ENCODE measurements at regions not wholly inside any gene's neighbourhood (a gene's known extent, or its start where the extent isn't known, plus 50 kb on each side); places are given as distances from the start of the nearest gene placed in this dataset.

- in situ Hi-C loops (cut with HindIII; ENCODE audit: low pct_unique_long_range_greater_than_20kb, low sequenced_read_pairs): no loop called here
- DNase-seq (ENCODE audit: low read depth): no peak
These were observed 168.2 kb downstream of the CYLD start for GRCh38 chr16:50909831-50910735.

GRCh38 chr16:50908468-50908867 is 166.6 kb downstream of the CYLD start:
- DNase-seq (ENCODE audit: low read depth): no peak
- in situ Hi-C loops (cut with HindIII; ENCODE audit: low pct_unique_long_range_greater_than_20kb, low sequenced_read_pairs): no loop called here

GRCh38 chr16:50906454-50906853 is 164.6 kb downstream of the CYLD start:
- no peak for DNase-seq (ENCODE audit: low read depth)
- in situ Hi-C loops (cut with HindIII; ENCODE audit: low pct_unique_long_range_greater_than_20kb, low sequenced_read_pairs): no loop called here

- in situ Hi-C loops (cut with HindIII; ENCODE audit: low pct_unique_long_range_greater_than_20kb, low sequenced_read_pairs): no loop called here
- peak; percentile 19 for DNase-seq (ENCODE audit: low read depth)
These were observed 160.6 kb downstream of the CYLD start for GRCh38 chr16:50902457-50902856.

- DNase-seq (ENCODE audit: low read depth): no peak
- in situ Hi-C loops (cut with HindIII; ENCODE audit: low pct_unique_long_range_greater_than_20kb, low sequenced_read_pairs): no loop called here
These were observed 159.2 kb downstream of the CYLD start for GRCh38 chr16:50901062-50901461.

- in situ Hi-C loops (cut with HindIII; ENCODE audit: low pct_unique_long_range_greater_than_20kb, low sequenced_read_pairs): no loop called here
- no peak for DNase-seq (ENCODE audit: low read depth)
These were observed 158.6 kb downstream of the CYLD start for GRCh38 chr16:50900391-50900942.

GRCh38 chr16:50899951-50900350 is 158.1 kb downstream of the CYLD start:
- no peak for DNase-seq (ENCODE audit: low read depth)
- in situ Hi-C loops (cut with HindIII; ENCODE audit: low pct_unique_long_range_greater_than_20kb, low sequenced_read_pairs): no loop called here

- in situ Hi-C loops (cut with HindIII; ENCODE audit: low pct_unique_long_range_greater_than_20kb, low sequenced_read_pairs): no loop called here
- no peak for DNase-seq (ENCODE audit: low read depth)
These were observed 147.9 kb downstream of the CYLD start for GRCh38 chr16:50889746-50890145.

- in situ Hi-C loops (cut with HindIII; ENCODE audit: low pct_unique_long_range_greater_than_20kb, low sequenced_read_pairs): no loop called here
- no peak for DNase-seq (ENCODE audit: low read depth)
These were observed 147.4 kb downstream of the CYLD start for GRCh38 chr16:50889276-50889675.

GRCh38 chr16:50888486-50889261 is 146.8 kb downstream of the CYLD start:
- no peak for DNase-seq (ENCODE audit: low read depth)
- in situ Hi-C loops (cut with HindIII; ENCODE audit: low pct_unique_long_range_greater_than_20kb, low sequenced_read_pairs): no loop called here

GRCh38 chr16:50887500-50888298 is 145.8 kb downstream of the CYLD start:
- DNase-seq (ENCODE audit: low read depth): no peak
- in situ Hi-C loops (cut with HindIII; ENCODE audit: low pct_unique_long_range_greater_than_20kb, low sequenced_read_pairs): no loop called here

GRCh38 chr16:50884066-50884860 is 142.4 kb downstream of the CYLD start:
- in situ Hi-C loops (cut with HindIII; ENCODE audit: low pct_unique_long_range_greater_than_20kb, low sequenced_read_pairs): no loop called here
- no peak for DNase-seq (ENCODE audit: low read depth)

- DNase-seq (ENCODE audit: low read depth): no peak
- in situ Hi-C loops (cut with HindIII; ENCODE audit: low pct_unique_long_range_greater_than_20kb, low sequenced_read_pairs): no loop called here
These were observed 140.1 kb downstream of the CYLD start for GRCh38 chr16:50881956-50882355.

GRCh38 chr16:50881331-50881830 is 139.5 kb downstream of the CYLD start:
- in situ Hi-C loops (cut with HindIII; ENCODE audit: low pct_unique_long_range_greater_than_20kb, low sequenced_read_pairs): no loop called here
- no peak for DNase-seq (ENCODE audit: low read depth)

GRCh38 chr16:50880926-50881325 is 139.0 kb downstream of the CYLD start:
- in situ Hi-C loops (cut with HindIII; ENCODE audit: low pct_unique_long_range_greater_than_20kb, low sequenced_read_pairs): no loop called here

GRCh38 chr16:50879873-50880695 is 138.2 kb downstream of the CYLD start:
- in situ Hi-C loops (cut with HindIII; ENCODE audit: low pct_unique_long_range_greater_than_20kb, low sequenced_read_pairs): no loop called here
- DNase-seq (ENCODE audit: low read depth): no peak

More at GRCh38 chr16:50880926-50881325, 139.0 kb downstream of the CYLD start:
- no peak for DNase-seq (ENCODE audit: low read depth)

Data from Caki2 (cell line).